RWPE2 (cell line): ENCODE measurements at regions not wholly inside any gene's neighbourhood (a gene's known extent, or its start where the extent isn't known, plus 50 kb on each side); places are given as distances from the start of the nearest gene placed in this dataset.
"Not testable (repeated sequence)": the region's sequence is repeated elsewhere in the genome, so short reads cannot be mapped to it uniquely, and the experiment has no call there.

Experiments
- ATAC-seq: fragments of 200-7000 bp; cut with Tn5 transposase; 3 replicates; pipeline ENCODE4 v1.9.1; 2021; ENCODE audit warnings: low read depth
- DNase-seq: peaks from one replicate; pipeline ENCODE4 v3.0.0-alpha.2; 2020; ENCODE audit warnings: low spot score
- H3K27ac ChIP-seq: fragments of 450-650 bp; 2 replicates; pipeline ENCODE4 v1.5.1; 2017; ENCODE audit warnings: mild to moderate bottlenecking; ENCODE audit not compliant: poor library complexity, severe bottlenecking
- H3K27me3 ChIP-seq: fragments of 250-450 bp; sonication (Bioruptor Pico); 2 replicates; pipeline ENCODE4 v1.5.1; 2021; ENCODE audit warnings: mild to moderate bottlenecking, moderate library complexity; ENCODE audit not compliant: insufficient read depth, poor library complexity, severe bottlenecking
- H3K36me3 ChIP-seq: fragments of 250-450 bp; sonication (Bioruptor Pico); 2 replicates; pipeline ENCODE4 v1.5.1; 2020; ENCODE audit warnings: low read depth, mild to moderate bottlenecking, moderate library complexity
- H3K4me1 ChIP-seq: fragments of 250-450 bp; sonication (Bioruptor Pico); 2 replicates; pipeline ENCODE4 v1.5.1; 2021; ENCODE audit warnings: mild to moderate bottlenecking, moderate library complexity; ENCODE audit not compliant: insufficient read depth, poor library complexity, severe bottlenecking
- H3K4me3 ChIP-seq: fragments of 250-450 bp; sonication (Bioruptor Pico); 2 replicates; pipeline ENCODE4 v1.5.1; 2021; ENCODE audit warnings: mild to moderate bottlenecking, moderate library complexity; ENCODE audit not compliant: severe bottlenecking
- H3K9me3 ChIP-seq: fragments of 250-450 bp; sonication (Bioruptor Pico); 2 replicates; pipeline ENCODE4 v1.5.1; 2021; ENCODE audit warnings: mild to moderate bottlenecking, moderate library complexity; ENCODE audit not compliant: severe bottlenecking
- TF ChIP-seq, protein P1 (sequence below): fragments of 450-650 bp; IDR thresholded peaks from one replicate; pipeline ENCODE4 v1.5.1; 2017; ENCODE audit warnings: mild to moderate bottlenecking, moderate library complexity; ENCODE audit not compliant: poor library complexity, severe bottlenecking

DNA sequence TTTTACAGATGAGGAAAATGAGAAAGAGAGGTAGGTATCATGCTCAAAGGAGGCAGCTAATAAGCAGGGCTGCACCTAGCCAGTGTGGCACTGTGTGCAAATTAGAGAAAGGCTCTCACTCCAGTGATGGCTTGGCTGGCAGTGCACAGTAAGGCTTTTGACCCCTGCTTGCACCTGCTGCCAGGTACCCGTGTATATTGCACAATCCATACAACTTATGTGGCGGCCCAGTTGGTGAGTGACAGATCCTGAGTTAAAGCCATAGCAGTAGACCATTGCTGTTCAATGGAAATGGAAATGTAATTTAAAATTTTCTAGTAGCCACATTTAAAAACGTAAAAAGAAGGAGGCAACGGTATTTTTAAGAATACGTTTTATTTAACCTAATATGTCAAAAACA lies 266.4 kb upstream of the AZI2 start:
- H3K4me1 ChIP-seq = no peaks in the 10 kb centered on the region
- no peak for DNase-seq
- no peak for ATAC-seq

DNA sequence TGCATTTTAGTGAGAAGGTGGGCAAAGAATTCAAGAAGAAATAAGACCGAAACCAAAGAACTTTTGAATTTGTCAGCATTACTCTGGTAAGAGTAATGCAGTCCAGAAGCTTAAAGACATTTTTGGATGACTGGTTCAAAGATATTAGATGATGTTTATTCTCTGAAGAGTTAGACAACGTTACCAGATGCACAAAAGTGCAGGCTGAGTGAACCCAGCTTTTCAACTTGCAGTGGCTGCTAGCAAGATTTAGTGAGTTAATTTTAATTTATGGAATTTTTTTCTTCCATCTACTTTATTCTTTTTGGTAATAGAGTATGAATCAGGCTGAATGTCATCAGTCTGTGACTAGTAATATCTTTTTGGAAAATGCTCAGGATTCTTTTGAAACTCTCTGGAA lies 267.3 kb upstream of the AZI2 start:
- Histone ChIP-seq H3K4me1 (no peaks in the 10 kb centered on the region), H3K36me3 (no peaks in the 10 kb centered on the region), H3K27me3 (no peaks in the 10 kb centered on the region), H3K4me3 (no peak overlapping the region), H3K27ac (no peak overlapping the region), H3K9me3 (no peaks in the 10 kb centered on the region)
- DNase-seq (no peak), ATAC-seq (no peak)
- TF ChIP-seq, protein P1, sequence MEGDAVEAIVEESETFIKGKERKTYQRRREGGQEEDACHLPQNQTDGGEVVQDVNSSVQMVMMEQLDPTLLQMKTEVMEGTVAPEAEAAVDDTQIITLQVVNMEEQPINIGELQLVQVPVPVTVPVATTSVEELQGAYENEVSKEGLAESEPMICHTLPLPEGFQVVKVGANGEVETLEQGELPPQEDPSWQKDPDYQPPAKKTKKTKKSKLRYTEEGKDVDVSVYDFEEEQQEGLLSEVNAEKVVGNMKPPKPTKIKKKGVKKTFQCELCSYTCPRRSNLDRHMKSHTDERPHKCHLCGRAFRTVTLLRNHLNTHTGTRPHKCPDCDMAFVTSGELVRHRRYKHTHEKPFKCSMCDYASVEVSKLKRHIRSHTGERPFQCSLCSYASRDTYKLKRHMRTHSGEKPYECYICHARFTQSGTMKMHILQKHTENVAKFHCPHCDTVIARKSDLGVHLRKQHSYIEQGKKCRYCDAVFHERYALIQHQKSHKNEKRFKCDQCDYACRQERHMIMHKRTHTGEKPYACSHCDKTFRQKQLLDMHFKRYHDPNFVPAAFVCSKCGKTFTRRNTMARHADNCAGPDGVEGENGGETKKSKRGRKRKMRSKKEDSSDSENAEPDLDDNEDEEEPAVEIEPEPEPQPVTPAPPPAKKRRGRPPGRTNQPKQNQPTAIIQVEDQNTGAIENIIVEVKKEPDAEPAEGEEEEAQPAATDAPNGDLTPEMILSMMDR = no peak

More for the DNA sequence above, 266.4 kb upstream of the AZI2 start:
- Histone ChIP-seq H3K27ac (no peak overlapping the region), H3K9me3 (no peaks in the 10 kb centered on the region), H3K27me3 (no peaks in the 10 kb centered on the region), H3K36me3 (no peaks in the 10 kb centered on the region), H3K4me3 (no peak overlapping the region)
- TF ChIP-seq, protein P1 = no peak

DNA sequence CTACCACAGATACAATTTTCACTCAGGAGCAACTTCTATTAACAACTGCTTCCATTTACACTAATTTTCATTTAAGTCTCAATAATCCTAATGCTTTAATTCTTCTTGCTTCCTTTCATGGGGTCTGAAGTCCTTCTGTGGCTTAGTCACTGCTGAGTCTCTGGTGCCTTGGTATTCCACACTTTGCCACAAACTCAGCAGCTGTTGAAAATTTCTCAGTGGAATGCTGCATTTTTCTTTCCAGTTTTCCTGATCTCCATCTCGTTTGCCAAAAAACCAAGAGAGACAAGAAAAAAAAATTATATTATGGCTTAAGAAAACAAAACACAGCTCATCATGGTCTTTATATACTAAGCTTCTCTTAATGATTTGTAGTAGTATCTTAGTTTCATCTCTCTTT lies 269.2 kb upstream of the AZI2 start:
- no peaks in the 10 kb centered on the region for H3K4me1 ChIP-seq
- H3K36me3 ChIP-seq = no peaks in the 10 kb centered on the region
- TF ChIP-seq, protein P1 = no peak
- H3K9me3 ChIP-seq = no peaks in the 10 kb centered on the region
- H3K27ac ChIP-seq = no peak overlapping the region
- H3K27me3 ChIP-seq = no peaks in the 10 kb centered on the region
- no peak overlapping the region for H3K4me3 ChIP-seq
- DNase-seq = no peak
- no peak for ATAC-seq

DNA sequence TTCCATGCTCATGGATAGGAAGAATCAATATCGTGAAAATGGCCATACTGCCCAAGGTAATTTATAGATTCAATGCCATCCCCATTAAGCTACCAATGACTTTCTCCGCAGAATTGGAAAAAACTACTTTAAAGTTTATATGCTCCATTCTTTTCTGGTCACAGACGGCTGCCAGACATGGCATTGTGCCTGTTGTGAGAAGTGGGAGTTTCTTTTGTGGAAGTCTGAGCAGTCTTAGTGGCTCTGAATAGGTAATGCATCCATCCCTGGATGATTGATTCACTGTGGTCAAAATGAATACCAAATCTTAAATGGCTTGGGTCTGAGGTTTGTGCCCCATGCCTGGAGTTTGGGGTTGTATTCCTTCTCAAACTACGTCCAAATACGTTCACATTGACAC lies 274.5 kb upstream of the AZI2 start:
- Histone ChIP-seq H3K27ac (no peak overlapping the region), H3K27me3 (no peaks in the 10 kb centered on the region), H3K4me1 (no peaks in the 10 kb centered on the region), H3K4me3 (no peak overlapping the region), H3K36me3 (no peaks in the 10 kb centered on the region), H3K9me3 (no peaks in the 10 kb centered on the region)
- TF ChIP-seq, protein P1 = no peak
- ATAC-seq (no peak), DNase-seq (no peak)

DNA sequence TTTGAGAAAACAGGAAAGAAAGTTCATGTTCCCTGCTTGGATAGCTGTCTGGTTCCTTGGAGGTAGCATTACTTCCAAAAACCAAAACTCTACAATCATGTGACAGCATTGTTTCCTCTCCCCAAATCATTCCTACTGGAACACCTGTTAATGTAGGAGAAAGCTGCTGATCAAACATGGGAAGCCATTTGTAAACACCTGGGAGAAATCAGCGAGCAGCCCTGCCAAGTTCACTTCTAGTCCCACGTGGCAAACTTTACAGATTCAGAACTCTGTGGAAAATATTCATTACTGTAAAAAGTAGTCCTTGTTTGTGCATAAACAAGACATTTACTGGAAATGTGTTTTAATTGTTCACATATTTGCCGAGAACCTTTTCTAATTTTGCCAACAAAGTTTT lies 275.5 kb upstream of the AZI2 start:
- no peaks in the 10 kb centered on the region for H3K9me3 ChIP-seq
- no peak overlapping the region for H3K4me3 ChIP-seq
- H3K27ac ChIP-seq = no peak overlapping the region
- no peak for DNase-seq
- TF ChIP-seq, protein P1 = no peak
- no peaks in the 10 kb centered on the region for H3K36me3 ChIP-seq
- ATAC-seq = no peak
- no peaks in the 10 kb centered on the region for H3K4me1 ChIP-seq
- H3K27me3 ChIP-seq = no peaks in the 10 kb centered on the region

DNA sequence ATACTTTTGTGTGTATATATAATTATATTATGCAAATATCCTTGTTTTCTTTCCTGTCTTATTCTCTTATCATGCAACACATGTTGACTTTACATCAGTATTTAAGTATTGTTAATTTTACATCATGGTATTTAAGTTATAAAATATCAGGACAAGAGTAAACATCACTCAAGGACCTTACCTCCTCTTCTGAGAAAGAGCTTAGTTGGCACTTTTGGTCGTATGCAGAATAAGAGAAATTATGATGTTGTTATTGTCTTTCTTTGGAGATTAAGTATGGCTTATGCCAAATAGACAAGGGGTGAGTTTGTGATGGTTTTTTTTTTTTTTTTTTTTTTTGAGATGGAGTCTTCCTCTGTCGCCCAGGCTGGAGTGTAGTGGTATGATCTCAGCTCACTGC lies 279.2 kb upstream of the AZI2 start:
- H3K36me3 ChIP-seq, H3K4me3 ChIP-seq, DNase-seq, H3K27me3 ChIP-seq, H3K9me3 ChIP-seq, H3K4me1 ChIP-seq, H3K27ac ChIP-seq, ATAC-seq: not testable (repeated sequence)
